H9 (cell line): ENCODE measurements at regions not wholly inside any gene's neighbourhood (a gene's known extent, or its start where the extent isn't known, plus 50 kb on each side); places are given as distances from the start of the nearest gene placed in this dataset.

ENCODE experiments used
- DNase-seq: peaks from one replicate; pipeline ENCODE4 v3.0.0-alpha.2; 2017
- H2AFZ ChIP-seq: one replicate; pipeline ENCODE4 v1.6.1; 2013; ENCODE audit warnings: mild to moderate bottlenecking, low read length, control low read depth, moderate library complexity
- H2AK5ac ChIP-seq: 2 replicates; pipeline ENCODE4 v1.6.1; 2013; ENCODE audit warnings: low read length, control low read depth, mixed read lengths; ENCODE audit not compliant: insufficient read length
- H2BK120ac ChIP-seq: one replicate; pipeline ENCODE4 v1.6.1; 2013; ENCODE audit warnings: low read depth, mild to moderate bottlenecking, low read length, control low read depth, inconsistent platforms; ENCODE audit not compliant: poor library complexity, severe bottlenecking
- H2BK12ac ChIP-seq: 2 replicates; pipeline ENCODE4 v1.6.1; 2013; ENCODE audit warnings: low read length, control low read depth, mixed read lengths, low read depth; ENCODE audit not compliant: insufficient read length
- H2BK15ac ChIP-seq: 2 replicates; pipeline ENCODE4 v1.6.1; 2013; ENCODE audit warnings: low read depth, low read length, control low read depth
- H2BK20ac ChIP-seq: one replicate; pipeline ENCODE4 v1.6.1; 2013; ENCODE audit warnings: low read depth, mild to moderate bottlenecking, low read length, control low read depth, inconsistent platforms; ENCODE audit not compliant: poor library complexity, severe bottlenecking
- H2BK5ac ChIP-seq: 2 replicates; pipeline ENCODE4 v1.6.1; 2013; ENCODE audit warnings: low read length, control low read depth, mixed read lengths; ENCODE audit not compliant: insufficient read length
- H3K14ac ChIP-seq: 2 replicates; pipeline ENCODE4 v1.6.1; 2013; ENCODE audit warnings: low read length, control low read depth; ENCODE audit not compliant: insufficient read depth
- H3K18ac ChIP-seq: 2 replicates; pipeline ENCODE4 v1.6.1; 2013; ENCODE audit warnings: low read depth, mild to moderate bottlenecking, mixed read lengths, low read length, control low read depth; ENCODE audit not compliant: insufficient read length
- H3K23ac ChIP-seq: 2 replicates; pipeline ENCODE4 v1.6.1; 2013; ENCODE audit warnings: low read length, control low read depth, mixed read lengths, low read depth; ENCODE audit not compliant: insufficient read length
- H3K23me2 ChIP-seq: 2 replicates; pipeline ENCODE4 v1.6.1; 2013; ENCODE audit warnings: low read depth, mild to moderate bottlenecking, mixed read lengths, low read length, control low read depth; ENCODE audit not compliant: insufficient read length, poor library complexity, severe bottlenecking
- H3K27ac ChIP-seq: 2 replicates; pipeline ENCODE4 v1.5.1; 2013; ENCODE audit warnings: low read length, control low read depth, mixed read lengths, low read depth; ENCODE audit not compliant: insufficient read length
- H3K27me3 ChIP-seq: 2 replicates; pipeline ENCODE4 v1.6.1; 2013; ENCODE audit warnings: low read length, control low read depth, inconsistent platforms; ENCODE audit not compliant: insufficient read depth
- H3K4ac ChIP-seq: 2 replicates; pipeline ENCODE4 v1.6.1; 2013; ENCODE audit warnings: low read depth, mild to moderate bottlenecking, control low read depth, inconsistent platforms, low read length, moderate library complexity
- H3K4me1 ChIP-seq: 2 replicates; pipeline ENCODE4 v1.6.1; 2013; ENCODE audit warnings: low read length, control low read depth, inconsistent platforms; ENCODE audit not compliant: insufficient read depth
- H3K4me2 ChIP-seq: 2 replicates; pipeline ENCODE4 v1.6.1; 2013; ENCODE audit warnings: low read length, control low read depth, mixed read lengths; ENCODE audit not compliant: insufficient read length, insufficient read depth
- H3K56ac ChIP-seq: 2 replicates; pipeline ENCODE4 v1.6.1; 2013; ENCODE audit warnings: low read depth, mild to moderate bottlenecking, mixed read lengths, low read length, control low read depth; ENCODE audit not compliant: insufficient read length
- H3K79me1 ChIP-seq: 2 replicates; pipeline ENCODE4 v1.6.1; 2013; ENCODE audit warnings: low read depth, mild to moderate bottlenecking, moderate library complexity, low read length, control low read depth, inconsistent platforms; ENCODE audit not compliant: insufficient read depth, poor library complexity, severe bottlenecking
- H3K79me2 ChIP-seq: 2 replicates; pipeline ENCODE4 v1.6.1; 2013; ENCODE audit warnings: low read length, control low read depth, inconsistent platforms; ENCODE audit not compliant: insufficient read depth
- H3K9ac ChIP-seq: 2 replicates; pipeline ENCODE4 v1.6.1; 2013; ENCODE audit warnings: low read length, control low read depth, mixed read lengths; ENCODE audit not compliant: insufficient read length; ENCODE audit errors: extremely low read depth
- H3K9me3 ChIP-seq: one replicate; pipeline ENCODE4 v1.6.1; 2013; ENCODE audit warnings: low read depth, low read length, inconsistent platforms; ENCODE audit not compliant: control insufficient read depth
- H3T11ph ChIP-seq: one replicate; pipeline ENCODE4 v1.6.1; 2013; ENCODE audit warnings: mild to moderate bottlenecking, low read length, control low read depth, inconsistent platforms
- H4K20me1 ChIP-seq: one replicate; pipeline ENCODE4 v1.6.1; 2013; ENCODE audit not compliant: control insufficient read depth, insufficient read length, insufficient read depth
- H4K5ac ChIP-seq: 2 replicates; pipeline ENCODE4 v1.6.1; 2013; ENCODE audit warnings: low read depth, mild to moderate bottlenecking, mixed read lengths, low read length, control low read depth; ENCODE audit not compliant: insufficient read length
- H4K8ac ChIP-seq: replicated peaks from 2 replicates; pipeline ENCODE4 v1.6.1; 2013; ENCODE audit warnings: low read length, control low read depth, mixed read lengths, low read depth; ENCODE audit not compliant: insufficient read length
- H4K91ac ChIP-seq: 2 replicates; pipeline ENCODE4 v1.6.1; 2013; ENCODE audit warnings: low read depth, mild to moderate bottlenecking, moderate library complexity, mixed read lengths, low read length, control low read depth; ENCODE audit not compliant: insufficient read length
- H3K27ac Mint-ChIP-seq, 3 experiments: 2 replicates in 2 of 3; 3 replicates in 1 of 3; pipeline ENCODE4 v1.8.0; 2020 to 2021; ENCODE audit warnings: mixed read lengths in 3 of 3, mild to moderate bottlenecking in 1 of 3, moderate library complexity in 1 of 3
- H3K27me3 Mint-ChIP-seq: 2 replicates; pipeline ENCODE4 v1.8.0; 2021; ENCODE audit warnings: low read depth, mild to moderate bottlenecking, moderate library complexity, mixed read lengths
- H3K36me3 Mint-ChIP-seq, 3 experiments: 2 replicates in 2 of 3; 3 replicates in 1 of 3; pipeline ENCODE4 v1.8.0; 2020 to 2021; ENCODE audit warnings: low read depth in 3 of 3, mixed read lengths in 3 of 3; ENCODE audit not compliant: insufficient read depth in 1 of 3
- H3K4me1 Mint-ChIP-seq, 2 experiments: 2 replicates each; pipeline ENCODE4 v1.8.0; 2020; ENCODE audit warnings: mixed read lengths in 2 of 2
- H3K4me3 Mint-ChIP-seq, 2 experiments: 2 replicates in 1 of 2; 3 replicates in 1 of 2; pipeline ENCODE4 v1.8.0; 2020 to 2021; ENCODE audit warnings: mild to moderate bottlenecking in 2 of 2, mixed read lengths in 2 of 2, moderate library complexity in 1 of 2
- H3K9me3 Mint-ChIP-seq, 2 experiments: 2 replicates in 1 of 2; 3 replicates in 1 of 2; pipeline ENCODE4 v1.8.0; 2020; ENCODE audit warnings: mild to moderate bottlenecking in 2 of 2, mixed read lengths in 2 of 2, moderate library complexity in 1 of 2
- WGBS: extraction: QIAGEN DNeasy Blood & Tissue Kit; methylation state at CpG from one replicate; pipeline ENCODE4 v1.1.7; 2013; ENCODE audit warnings: missing lambda C conversion rate, low lambda C conversion rate, mixed read lengths; ENCODE audit not compliant: insufficient read length; ENCODE audit errors: extremely low coverage; 5-methylcytosine and 5-hydroxymethylcytosine counted together
- TF ChIP-seq, protein P1 (sequence below): fragments of 200-600 bp; sonication (generic); conservative IDR thresholded peaks from 3 replicates; pipeline ENCODE4 v1.8.0; 2021; ENCODE audit warnings: antibody characterized with exemption, mild to moderate bottlenecking

DNA sequence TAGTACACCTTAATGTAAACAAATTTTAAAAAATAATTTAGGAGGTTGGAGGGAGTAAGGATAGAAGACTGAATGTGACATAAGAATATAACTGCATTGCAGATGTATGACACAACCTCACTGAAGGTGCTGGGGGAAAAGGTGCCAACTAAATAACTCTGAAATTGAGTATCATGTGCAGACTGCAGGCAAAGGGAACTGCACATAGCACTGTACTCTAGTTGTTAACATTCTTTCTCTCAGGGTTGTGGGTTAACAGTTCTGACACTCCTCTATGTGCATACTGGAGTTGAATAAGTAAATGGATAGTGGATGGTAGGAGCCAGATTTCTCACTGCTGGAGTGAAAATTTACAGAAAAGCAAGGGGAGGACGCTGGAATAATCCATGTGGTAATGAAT, 451.9 kb upstream of the CDH4 start:
- H2AFZ ChIP-seq, result no peak overlapping the region
- no CpG with 5 or more reads among the region's 1 CpG for WGBS
- no peak overlapping the region for H3K14ac ChIP-seq
- no peak overlapping the region for H3K23ac ChIP-seq
- TF ChIP-seq, protein P1, sequence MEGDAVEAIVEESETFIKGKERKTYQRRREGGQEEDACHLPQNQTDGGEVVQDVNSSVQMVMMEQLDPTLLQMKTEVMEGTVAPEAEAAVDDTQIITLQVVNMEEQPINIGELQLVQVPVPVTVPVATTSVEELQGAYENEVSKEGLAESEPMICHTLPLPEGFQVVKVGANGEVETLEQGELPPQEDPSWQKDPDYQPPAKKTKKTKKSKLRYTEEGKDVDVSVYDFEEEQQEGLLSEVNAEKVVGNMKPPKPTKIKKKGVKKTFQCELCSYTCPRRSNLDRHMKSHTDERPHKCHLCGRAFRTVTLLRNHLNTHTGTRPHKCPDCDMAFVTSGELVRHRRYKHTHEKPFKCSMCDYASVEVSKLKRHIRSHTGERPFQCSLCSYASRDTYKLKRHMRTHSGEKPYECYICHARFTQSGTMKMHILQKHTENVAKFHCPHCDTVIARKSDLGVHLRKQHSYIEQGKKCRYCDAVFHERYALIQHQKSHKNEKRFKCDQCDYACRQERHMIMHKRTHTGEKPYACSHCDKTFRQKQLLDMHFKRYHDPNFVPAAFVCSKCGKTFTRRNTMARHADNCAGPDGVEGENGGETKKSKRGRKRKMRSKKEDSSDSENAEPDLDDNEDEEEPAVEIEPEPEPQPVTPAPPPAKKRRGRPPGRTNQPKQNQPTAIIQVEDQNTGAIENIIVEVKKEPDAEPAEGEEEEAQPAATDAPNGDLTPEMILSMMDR, result no peak
- Mint-ChIP-seq H3K4me3 (no peak overlapping the region), H3K9me3 (peaks cover 8 to 17% of the 10 kb centered on the region in 2 experiments), H3K27ac (no peak overlapping the region), H3K36me3 (peaks cover 0 to 20% (median 2%) of the 10 kb centered on the region in 3 experiments; a peak in 3 of 7 replicates), H3K4me1 (peaks cover 22 to 23% of the 10 kb centered on the region in 2 experiments), H3K27me3 (peaks cover 10% of the 10 kb centered on the region)
- H3K9me3 ChIP-seq, result no peaks in the 10 kb centered on the region
- no peak overlapping the region for H4K91ac ChIP-seq
- no peak overlapping the region for H2BK5ac ChIP-seq
- H3K27me3 ChIP-seq, result no peaks in the 10 kb centered on the region
- H3K56ac ChIP-seq, result no peak overlapping the region
- H3K4ac ChIP-seq, result no peak overlapping the region
- no peaks in the 10 kb centered on the region for H4K20me1 ChIP-seq
- no peak overlapping the region for H2BK120ac ChIP-seq
- no peaks in the 10 kb centered on the region for H3K23me2 ChIP-seq
- no peak for DNase-seq
- H3T11ph ChIP-seq, result no peak overlapping the region
- no peak overlapping the region for H4K5ac ChIP-seq
- no peak overlapping the region for H2BK15ac ChIP-seq
- no peak overlapping the region for H2AK5ac ChIP-seq
- H3K79me2 ChIP-seq, result no peaks in the 10 kb centered on the region
- H3K4me2 ChIP-seq, result no peak overlapping the region
- H4K8ac ChIP-seq, result no peak overlapping the region
- no peak overlapping the region for H3K27ac ChIP-seq
- H3K79me1 ChIP-seq, result no peaks in the 10 kb centered on the region
- no peak overlapping the region for H2BK20ac ChIP-seq
- peaks cover 9% of the 10 kb centered on the region; the same call in 1 of the 2 replicates for H3K4me1 ChIP-seq
- H3K18ac ChIP-seq, result no peak overlapping the region
- no peak overlapping the region for H2BK12ac ChIP-seq
- H3K9ac ChIP-seq, result no peak overlapping the region
